ENCODE measurements at regions not wholly inside any gene's neighbourhood (a gene's known extent, or its start where the extent isn't known, plus 50 kb on each side); places are given as distances from the start of the nearest gene placed in this dataset.
"Not testable (repeated sequence)": the region's sequence is repeated elsewhere in the genome, so short reads cannot be mapped to it uniquely, and the experiment has no call there.

- no peak for DNase-seq
Observed at GRCh38 chr2:109048163-109048562, 59.1 kb upstream of the EDAR start.

GRCh38 chr2:109047569-109047968 is 58.5 kb upstream of the EDAR start:
- not testable (repeated sequence) for DNase-seq

- no peak for DNase-seq
Observed at GRCh38 chr2:109046925-109047508, 58.0 kb upstream of the EDAR start.

GRCh38 chr2:109045505-109045904 is 56.5 kb upstream of the EDAR start:
- DNase-seq = no peak

- DNase-seq = no peak
Observed at GRCh38 chr2:109038992-109039391, 50.0 kb upstream of the EDAR start.

All from NCI-H774 (cell line).